ENCODE measurements at regions not wholly inside any gene's neighbourhood (a gene's known extent, or its start where the extent isn't known, plus 50 kb on each side); places are given as distances from the start of the nearest gene placed in this dataset.

DNA sequence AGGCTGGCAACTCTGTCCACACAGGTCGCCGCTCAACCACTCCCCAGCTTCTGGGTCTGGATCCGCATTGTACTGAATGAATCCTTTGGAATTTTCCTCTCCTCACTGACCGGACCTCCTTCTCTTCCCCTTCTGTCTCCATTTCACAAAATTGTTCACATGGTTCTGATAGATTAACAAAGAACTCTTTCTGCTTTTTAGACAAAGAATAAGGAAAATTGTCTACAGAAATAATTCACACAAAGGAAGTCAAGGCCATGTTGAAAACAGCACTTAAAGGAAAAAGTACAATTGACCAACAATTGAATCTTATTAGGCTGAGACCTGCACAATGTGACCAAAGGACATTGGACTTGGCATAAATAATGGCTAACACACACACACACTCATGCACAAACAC is 73.6 kb upstream of the GLI2 start:
- intact Hi-C loops (cut with micrococcal nuclease): no loop called here
- Histone ChIP-seq H4K20me1 (ENCODE audit: control insufficient read depth, insufficient read depth, low read length, poor library complexity, severe bottlenecking) (no peaks in the 10 kb centered on the region), H3K9ac (ENCODE audit: low read length) (no peak overlapping the region), H3K36me3 (replicated peaks in 1 of 2; ENCODE audit: control extremely low read depth in 1 of 2, control insufficient read depth in 1 of 2, extremely low read depth in 1 of 2, insufficient read depth in 2 of 2, low read length in 1 of 2) (no peaks in the 10 kb centered on the region), H3K4me2 (replicated peaks; ENCODE audit: low read depth, low read length, poor library complexity, severe bottlenecking) (no peak overlapping the region), H3K4me3 (ENCODE audit: control extremely low read depth in 1 of 5, extremely low read depth in 1 of 5, insufficient read depth in 1 of 5, low read depth in 2 of 5, low read length in 4 of 5) (no peak overlapping the region), H2AFZ (ENCODE audit: insufficient read depth, low read depth, low read length, poor library complexity, severe bottlenecking) (no peak overlapping the region), H3K9me3 (ENCODE audit: control extremely low read depth in 1 of 3, control insufficient read depth in 2 of 3, insufficient read depth in 1 of 3, low read length in 2 of 3) (peaks cover 0 to 10% (median 3%) of the 10 kb centered on the region in 3 donors), H3K4me1 (ENCODE audit: control insufficient read depth in 2 of 2, insufficient read depth in 2 of 2, low read length in 2 of 2) (no peaks in the 10 kb centered on the region), H3K27ac (ENCODE audit: low read length in 2 of 2) (no peak overlapping the region), H3K79me2 (ENCODE audit: control insufficient read depth, insufficient read depth, low read length) (no peaks in the 10 kb centered on the region), H3K27me3 (replicated peaks in 1 of 4; ENCODE audit: control extremely low read depth in 1 of 4, control insufficient read depth in 3 of 4, insufficient read depth in 4 of 4, low read length in 3 of 4) (peaks cover 0 to 6% (median 0%) of the 10 kb centered on the region in 4 experiments)
- DNase-seq (no peak), ATAC-seq (ENCODE audit: low read depth) (no peak)
- no peak for TF ChIP-seq EZH2 (IDR thresholded peaks at IDR 0.05; ENCODE audit: borderline replicate concordance, insufficient read depth, low read depth, low read length, poor library complexity, severe bottlenecking)
- TF ChIP-seq, protein P1, sequence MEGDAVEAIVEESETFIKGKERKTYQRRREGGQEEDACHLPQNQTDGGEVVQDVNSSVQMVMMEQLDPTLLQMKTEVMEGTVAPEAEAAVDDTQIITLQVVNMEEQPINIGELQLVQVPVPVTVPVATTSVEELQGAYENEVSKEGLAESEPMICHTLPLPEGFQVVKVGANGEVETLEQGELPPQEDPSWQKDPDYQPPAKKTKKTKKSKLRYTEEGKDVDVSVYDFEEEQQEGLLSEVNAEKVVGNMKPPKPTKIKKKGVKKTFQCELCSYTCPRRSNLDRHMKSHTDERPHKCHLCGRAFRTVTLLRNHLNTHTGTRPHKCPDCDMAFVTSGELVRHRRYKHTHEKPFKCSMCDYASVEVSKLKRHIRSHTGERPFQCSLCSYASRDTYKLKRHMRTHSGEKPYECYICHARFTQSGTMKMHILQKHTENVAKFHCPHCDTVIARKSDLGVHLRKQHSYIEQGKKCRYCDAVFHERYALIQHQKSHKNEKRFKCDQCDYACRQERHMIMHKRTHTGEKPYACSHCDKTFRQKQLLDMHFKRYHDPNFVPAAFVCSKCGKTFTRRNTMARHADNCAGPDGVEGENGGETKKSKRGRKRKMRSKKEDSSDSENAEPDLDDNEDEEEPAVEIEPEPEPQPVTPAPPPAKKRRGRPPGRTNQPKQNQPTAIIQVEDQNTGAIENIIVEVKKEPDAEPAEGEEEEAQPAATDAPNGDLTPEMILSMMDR (IDR thresholded peaks at IDR 0.05): no peak
- 93% methylated on average over 3 of the region's 4 CpGs for WGBS (ENCODE audit: insufficient coverage)
- ChIA-PET CTCF (no interaction called here), POLR2A (no interaction called here)
- H3K4me1 Mint-ChIP-seq: no peaks in the 10 kb centered on the region
- peaks cover 13% of the 10 kb centered on the region for H3K9me3 Mint-ChIP-seq (ENCODE audit: insufficient read depth)
- no peak overlapping the region for H3K27ac Mint-ChIP-seq
- no peak overlapping the region for H3K4me3 Mint-ChIP-seq
- H3K27me3 Mint-ChIP-seq: peaks cover 17% of the 10 kb centered on the region

DNA sequence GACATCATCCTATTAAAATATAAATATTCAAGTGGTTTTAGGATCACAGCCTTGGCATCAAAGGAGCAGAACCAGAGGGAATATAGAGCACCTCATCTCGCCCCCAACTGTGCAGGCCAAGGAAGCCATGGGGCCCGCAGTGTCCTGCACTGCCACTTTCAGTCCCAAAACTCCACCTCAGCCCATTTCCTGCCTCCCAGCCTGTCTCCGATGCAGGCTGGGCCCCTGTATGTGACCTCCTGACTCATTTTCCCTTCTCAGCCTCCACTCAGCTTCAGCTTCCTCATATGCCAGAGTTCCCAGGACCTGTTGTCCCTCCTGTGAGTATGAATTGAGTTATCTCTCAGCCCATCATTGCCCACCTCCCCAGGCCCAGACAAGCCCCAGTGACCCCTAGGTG is 72.9 kb upstream of the GLI2 start:
- Mint-ChIP-seq H3K27ac (no peak overlapping the region), H3K4me1 (no peaks in the 10 kb centered on the region), H3K27me3 (peaks cover 15% of the 10 kb centered on the region), H3K4me3 (no peak overlapping the region), H3K9me3 (ENCODE audit: insufficient read depth) (peaks cover 13% of the 10 kb centered on the region)
- intact Hi-C loops (cut with micrococcal nuclease): no loop called here
- no peak overlapping the region for H3K4me3 ChIP-seq (ENCODE audit: control extremely low read depth in 1 of 5, extremely low read depth in 1 of 5, insufficient read depth in 1 of 5, low read depth in 2 of 5, low read length in 4 of 5)
- no peak for ATAC-seq (ENCODE audit: low read depth)
- TF ChIP-seq EZH2 (IDR thresholded peaks at IDR 0.05; ENCODE audit: borderline replicate concordance, insufficient read depth, low read depth, low read length, poor library complexity, severe bottlenecking): no peak
- no peaks in the 10 kb centered on the region for H3K79me2 ChIP-seq (ENCODE audit: control insufficient read depth, insufficient read depth, low read length)
- WGBS (ENCODE audit: insufficient coverage): 90% methylated on average over 2 of the region's 3 CpGs
- no peaks in the 10 kb centered on the region for H3K36me3 ChIP-seq (replicated peaks in 1 of 2; ENCODE audit: control extremely low read depth in 1 of 2, control insufficient read depth in 1 of 2, extremely low read depth in 1 of 2, insufficient read depth in 2 of 2, low read length in 1 of 2)
- H3K27me3 ChIP-seq (replicated peaks in 1 of 4; ENCODE audit: control extremely low read depth in 1 of 4, control insufficient read depth in 3 of 4, insufficient read depth in 4 of 4, low read length in 3 of 4): peaks cover 0 to 5% (median 0%) of the 10 kb centered on the region in 4 experiments
- no peaks in the 10 kb centered on the region for H4K20me1 ChIP-seq (ENCODE audit: control insufficient read depth, insufficient read depth, low read length, poor library complexity, severe bottlenecking)
- no peak overlapping the region for H3K9ac ChIP-seq (ENCODE audit: low read length)
- no peak for DNase-seq
- no peak overlapping the region for H3K27ac ChIP-seq (ENCODE audit: low read length in 2 of 2)
- ChIA-PET CTCF (no interaction called here), POLR2A (no interaction called here)
- peaks cover 0 to 15% (median 3%) of the 10 kb centered on the region in 3 donors for H3K9me3 ChIP-seq (ENCODE audit: control extremely low read depth in 1 of 3, control insufficient read depth in 2 of 3, insufficient read depth in 1 of 3, low read length in 2 of 3)
- no peak overlapping the region for H3K4me2 ChIP-seq (replicated peaks; ENCODE audit: low read depth, low read length, poor library complexity, severe bottlenecking)
- no peak overlapping the region for H2AFZ ChIP-seq (ENCODE audit: insufficient read depth, low read depth, low read length, poor library complexity, severe bottlenecking)
- H3K4me1 ChIP-seq (ENCODE audit: control insufficient read depth in 2 of 2, insufficient read depth in 2 of 2, low read length in 2 of 2): no peaks in the 10 kb centered on the region

All from B cell (primary cell).